Fibroblast of the aortic adventitia (primary cell): ENCODE measurements at regions not wholly inside any gene's neighbourhood (a gene's known extent, or its start where the extent isn't known, plus 50 kb on each side); places are given as distances from the start of the nearest gene placed in this dataset.

Source experiments
- DNase-seq: peaks from one replicate; pipeline ENCODE4 v3.0.0-alpha.2; 2010; ENCODE audit warnings: low read depth
- H3K4me3 ChIP-seq: 2 replicates; pipeline ENCODE4 v1.5.1; 2011; ENCODE audit warnings: low read depth, mild to moderate bottlenecking, control low read depth, low read length, moderate library complexity
- CTCF ChIP-seq: IDR thresholded peaks from 2 replicates; pipeline ENCODE4 v1.5.1; 2011; ENCODE audit warnings: mild to moderate bottlenecking, low read length, control low read depth, inconsistent platforms; ENCODE audit not compliant: insufficient read depth

GRCh38 chr10:131690805-131691239 is 210.0 kb upstream of the PPP2R2D start:
- no peak for DNase-seq
- TF ChIP-seq CTCF = no peak
- no peak overlapping the region for H3K4me3 ChIP-seq

GRCh38 chr10:131691481-131692090 is 209.2 kb upstream of the PPP2R2D start:
- no peak for TF ChIP-seq CTCF
- DNase-seq = no peak
- H3K4me3 ChIP-seq = no peak overlapping the region

- no peak for DNase-seq
- TF ChIP-seq CTCF = no peak
Observed at GRCh38 chr10:131692176-131692575, 208.6 kb upstream of the PPP2R2D start.

GRCh38 chr10:131692686-131693334 is 208.0 kb upstream of the PPP2R2D start:
- DNase-seq = no peak
- no peak overlapping the region for H3K4me3 ChIP-seq
- no peak for TF ChIP-seq CTCF

More at GRCh38 chr10:131692176-131692575, 208.6 kb upstream of the PPP2R2D start:
- no peak overlapping the region for H3K4me3 ChIP-seq

- TF ChIP-seq CTCF = no peak
- H3K4me3 ChIP-seq = no peak overlapping the region
- no peak for DNase-seq
Observed at GRCh38 chr10:131693766-131694165, 207.0 kb upstream of the PPP2R2D start.

- TF ChIP-seq CTCF = no peak
- no peak for DNase-seq
- no peak overlapping the region for H3K4me3 ChIP-seq
Observed at GRCh38 chr10:131694168-131694780, 206.5 kb upstream of the PPP2R2D start.
